Kidney epithelial cell (primary cell): ENCODE measurements at regions not wholly inside any gene's neighbourhood (a gene's known extent, or its start where the extent isn't known, plus 50 kb on each side); places are given as distances from the start of the nearest gene placed in this dataset.

ENCODE experiments used
- DNase-seq: peaks from one replicate; pipeline ENCODE4 v3.0.0-alpha.2; 2010; ENCODE audit warnings: low read depth
- H3K27me3 ChIP-seq: 2 replicates; pipeline ENCODE4 v1.6.0; 2011; ENCODE audit warnings: low read length; ENCODE audit not compliant: control insufficient read depth, insufficient read depth
- H3K36me3 ChIP-seq: 2 replicates; pipeline ENCODE4 v1.5.1; 2011; ENCODE audit warnings: low read length; ENCODE audit not compliant: control insufficient read depth, insufficient read depth
- H3K4me3 ChIP-seq: 2 replicates; pipeline ENCODE4 v1.5.1; 2011; ENCODE audit warnings: low read depth, mild to moderate bottlenecking, control low read depth, low read length
- TF ChIP-seq, protein P1 (sequence below): IDR thresholded peaks from 2 replicates; pipeline ENCODE4 v1.5.1; 2011; ENCODE audit warnings: mild to moderate bottlenecking, moderate library complexity, low read length, control low read depth, inconsistent platforms; ENCODE audit not compliant: insufficient read depth, poor library complexity, severe bottlenecking

DNA sequence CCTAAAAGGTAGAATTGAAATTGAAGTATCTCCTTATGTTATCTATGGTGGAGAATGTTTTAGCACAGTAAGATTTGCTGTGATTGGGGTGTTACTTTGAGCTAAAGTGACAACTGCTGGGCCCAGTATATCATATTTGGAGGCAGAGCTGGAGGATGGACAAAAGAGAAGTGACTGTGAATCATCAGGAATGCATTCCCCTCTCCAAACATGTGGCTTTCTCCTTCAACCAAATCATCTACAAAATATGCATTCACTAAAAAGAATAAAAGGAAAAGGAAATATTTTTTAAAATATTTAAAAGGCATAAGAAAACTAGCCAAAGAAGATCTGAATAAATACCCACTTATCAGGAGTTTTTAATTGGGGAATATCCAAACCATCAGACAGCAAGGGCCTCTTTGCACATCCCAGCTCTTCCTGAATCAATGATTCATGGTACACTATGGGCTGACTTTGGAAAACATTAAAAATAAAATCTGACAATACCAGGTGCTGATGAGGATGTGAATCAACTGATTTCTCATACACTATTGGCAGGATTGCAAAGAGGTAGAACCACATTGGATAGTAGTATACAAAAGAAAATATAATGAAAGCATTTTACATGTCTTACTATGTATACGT, 671.7 kb upstream of the NR3C2 start:
- Histone ChIP-seq H3K27me3 (no peaks in the 10 kb centered on the region), H3K36me3 (no peaks in the 10 kb centered on the region), H3K4me3 (no peak overlapping the region)
- peak; percentile 31 for DNase-seq
- TF ChIP-seq, protein P1, sequence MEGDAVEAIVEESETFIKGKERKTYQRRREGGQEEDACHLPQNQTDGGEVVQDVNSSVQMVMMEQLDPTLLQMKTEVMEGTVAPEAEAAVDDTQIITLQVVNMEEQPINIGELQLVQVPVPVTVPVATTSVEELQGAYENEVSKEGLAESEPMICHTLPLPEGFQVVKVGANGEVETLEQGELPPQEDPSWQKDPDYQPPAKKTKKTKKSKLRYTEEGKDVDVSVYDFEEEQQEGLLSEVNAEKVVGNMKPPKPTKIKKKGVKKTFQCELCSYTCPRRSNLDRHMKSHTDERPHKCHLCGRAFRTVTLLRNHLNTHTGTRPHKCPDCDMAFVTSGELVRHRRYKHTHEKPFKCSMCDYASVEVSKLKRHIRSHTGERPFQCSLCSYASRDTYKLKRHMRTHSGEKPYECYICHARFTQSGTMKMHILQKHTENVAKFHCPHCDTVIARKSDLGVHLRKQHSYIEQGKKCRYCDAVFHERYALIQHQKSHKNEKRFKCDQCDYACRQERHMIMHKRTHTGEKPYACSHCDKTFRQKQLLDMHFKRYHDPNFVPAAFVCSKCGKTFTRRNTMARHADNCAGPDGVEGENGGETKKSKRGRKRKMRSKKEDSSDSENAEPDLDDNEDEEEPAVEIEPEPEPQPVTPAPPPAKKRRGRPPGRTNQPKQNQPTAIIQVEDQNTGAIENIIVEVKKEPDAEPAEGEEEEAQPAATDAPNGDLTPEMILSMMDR: no peak

DNA sequence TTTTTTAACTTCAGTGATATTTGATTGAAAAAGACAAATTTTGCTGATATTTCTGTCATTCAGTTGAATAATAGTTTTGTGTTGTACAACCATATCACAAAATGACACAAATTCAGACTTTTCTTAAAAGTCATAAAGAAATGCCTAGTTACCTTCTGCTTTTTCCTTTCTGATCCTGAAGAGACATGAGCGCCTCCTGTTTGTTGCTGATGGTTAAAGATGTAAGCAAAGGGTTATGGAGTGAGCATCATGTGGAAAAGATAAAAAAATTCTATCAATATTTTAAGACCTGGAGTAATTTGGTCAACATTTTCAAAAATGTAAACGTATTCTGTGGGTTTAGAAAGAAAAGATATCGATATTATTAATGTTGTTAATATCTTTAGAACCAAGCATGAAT, 669.9 kb upstream of the NR3C2 start:
- no peaks in the 10 kb centered on the region for H3K27me3 ChIP-seq
- TF ChIP-seq, protein P1: no peak
- no peak for DNase-seq

DNA sequence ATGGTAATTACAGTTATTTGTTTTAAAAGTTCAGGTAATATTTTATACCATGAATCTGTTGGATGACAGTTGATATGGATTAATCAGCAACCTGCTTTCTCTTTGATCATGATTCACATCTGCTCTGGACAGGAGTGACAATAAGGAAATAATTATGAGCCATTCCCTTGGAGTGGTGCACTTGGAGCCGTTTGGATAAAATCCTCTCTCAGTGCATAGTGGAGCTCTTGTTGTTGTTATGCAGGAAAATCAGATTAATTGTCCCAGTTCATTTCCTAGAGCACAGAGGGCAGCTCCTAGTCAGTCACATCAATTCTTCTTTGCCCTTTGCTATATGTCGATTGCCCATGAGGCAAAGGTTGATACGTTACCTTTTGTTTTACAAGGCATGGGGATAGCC, 668.3 kb upstream of the NR3C2 start:
- no peak for DNase-seq
- Histone ChIP-seq H3K4me3 (no peak overlapping the region), H3K36me3 (no peaks in the 10 kb centered on the region), H3K27me3 (no peaks in the 10 kb centered on the region)
- TF ChIP-seq, protein P1: no peak

More for the DNA sequence above, 669.9 kb upstream of the NR3C2 start:
- Histone ChIP-seq H3K36me3 (no peaks in the 10 kb centered on the region), H3K4me3 (no peak overlapping the region)

DNA sequence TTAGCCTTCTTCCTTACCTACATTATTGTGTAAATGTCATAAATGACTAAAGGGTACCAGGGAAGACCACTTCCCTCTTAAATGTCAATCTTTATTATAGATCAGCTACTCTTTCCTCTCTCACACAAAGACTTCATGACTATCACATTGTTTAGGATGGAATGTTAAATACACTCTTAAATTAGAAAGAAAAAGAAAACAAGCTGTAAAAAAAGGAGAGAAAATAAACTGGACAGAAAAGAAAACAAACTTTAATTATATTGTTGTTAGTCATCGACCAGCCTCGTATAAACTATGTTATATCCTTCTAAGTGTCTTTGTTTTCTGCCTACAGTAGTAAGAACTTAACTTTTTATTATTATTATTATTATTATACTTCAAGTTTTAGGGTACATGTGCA, 666.4 kb upstream of the NR3C2 start:
- Histone ChIP-seq H3K4me3 (no peak overlapping the region), H3K36me3 (no peaks in the 10 kb centered on the region), H3K27me3 (no peaks in the 10 kb centered on the region)
- DNase-seq: no peak
- TF ChIP-seq, protein P1: no peak

DNA sequence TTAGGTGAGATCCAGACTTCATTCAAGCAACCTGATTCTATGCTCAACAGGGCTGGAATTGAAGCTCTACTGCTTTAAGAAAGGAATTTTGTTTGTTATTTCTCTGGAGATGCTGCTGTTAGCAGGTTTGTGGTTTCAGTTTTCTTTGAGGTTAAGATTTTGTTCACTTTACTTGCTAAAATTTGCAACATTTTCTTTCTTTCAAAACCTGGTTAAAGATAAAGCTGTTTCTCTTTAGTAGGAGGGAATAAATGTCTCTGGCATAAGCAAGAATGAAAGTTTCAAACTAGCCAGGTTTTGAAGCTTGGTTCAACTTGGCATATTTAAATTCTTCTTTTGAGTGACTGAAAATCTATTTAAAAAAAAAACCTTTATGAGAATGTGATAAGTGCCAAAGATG, 660.6 kb upstream of the NR3C2 start:
- no peaks in the 10 kb centered on the region for H3K36me3 ChIP-seq
- DNase-seq: no peak
- H3K4me3 ChIP-seq: no peak overlapping the region
- H3K27me3 ChIP-seq: no peaks in the 10 kb centered on the region
- TF ChIP-seq, protein P1: no peak

DNA sequence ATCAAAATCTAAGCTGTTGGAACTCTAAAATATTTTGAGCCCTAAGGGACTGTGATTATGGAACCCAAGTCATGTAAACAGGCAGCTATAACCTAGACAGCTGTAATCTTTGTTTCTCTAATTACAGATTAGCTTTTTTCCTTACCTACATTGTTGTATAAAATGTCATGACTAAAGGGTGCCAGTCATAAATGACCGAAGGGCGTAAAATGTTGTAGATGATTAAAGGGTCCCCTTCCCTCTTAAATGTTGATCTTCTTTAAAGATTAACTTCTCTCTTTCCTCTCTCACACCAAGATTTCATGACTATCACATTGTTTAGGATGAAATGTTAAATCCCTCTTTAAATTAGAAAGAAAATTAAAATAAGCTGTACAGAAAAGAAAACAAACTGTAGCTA, 659.4 kb upstream of the NR3C2 start:
- DNase-seq: no peak
- TF ChIP-seq, protein P1: no peak
- no peaks in the 10 kb centered on the region for H3K36me3 ChIP-seq
- H3K27me3 ChIP-seq: no peaks in the 10 kb centered on the region
- H3K4me3 ChIP-seq: no peak overlapping the region
